Type B pancreatic cell (in vitro differentiated cells): ENCODE measurements at regions not wholly inside any gene's neighbourhood (a gene's known extent, or its start where the extent isn't known, plus 50 kb on each side); places are given as distances from the start of the nearest gene placed in this dataset.
A peak's percentile ranks its signal among the peaks of the same experiment; 100 is the strongest.
"Not testable (repeated sequence)": the region's sequence is repeated elsewhere in the genome, so short reads cannot be mapped to it uniquely, and the experiment has no call there.

Experiments used
- DNase-seq: peaks from one replicate; pipeline ENCODE4 v3.0.0; 2021; ENCODE audit warnings: mixed read lengths; ENCODE audit not compliant: unreplicated experiment; ENCODE audit errors: extremely low spot score
- H3K27ac Mint-ChIP-seq: 2 replicates; pipeline ENCODE4 v1.8.0; 2021; ENCODE audit warnings: mild to moderate bottlenecking, mixed read lengths
- H3K27me3 Mint-ChIP-seq: 2 replicates; pipeline ENCODE4 v1.8.0; 2021; ENCODE audit warnings: mixed read lengths
- H3K36me3 Mint-ChIP-seq: 2 replicates; pipeline ENCODE4 v1.8.0; 2021; ENCODE audit warnings: mixed read lengths
- H3K4me1 Mint-ChIP-seq: one replicate; pipeline ENCODE4 v1.8.0; 2021; ENCODE audit warnings: mixed read lengths; ENCODE audit not compliant: unreplicated experiment
- H3K4me3 Mint-ChIP-seq: 2 replicates; pipeline ENCODE4 v1.8.0; 2021; ENCODE audit warnings: mild to moderate bottlenecking, mixed read lengths
- H3K9me3 Mint-ChIP-seq: 2 replicates; pipeline ENCODE4 v1.8.0; 2021; ENCODE audit warnings: mixed read lengths
- CTCF ChIP-seq: fragments of 200-600 bp; sonication (generic); conservative IDR thresholded peaks from 2 replicates; pipeline ENCODE4 v1.5.0; 2021; ENCODE audit warnings: antibody characterized with exemption, mild to moderate bottlenecking

DNA sequence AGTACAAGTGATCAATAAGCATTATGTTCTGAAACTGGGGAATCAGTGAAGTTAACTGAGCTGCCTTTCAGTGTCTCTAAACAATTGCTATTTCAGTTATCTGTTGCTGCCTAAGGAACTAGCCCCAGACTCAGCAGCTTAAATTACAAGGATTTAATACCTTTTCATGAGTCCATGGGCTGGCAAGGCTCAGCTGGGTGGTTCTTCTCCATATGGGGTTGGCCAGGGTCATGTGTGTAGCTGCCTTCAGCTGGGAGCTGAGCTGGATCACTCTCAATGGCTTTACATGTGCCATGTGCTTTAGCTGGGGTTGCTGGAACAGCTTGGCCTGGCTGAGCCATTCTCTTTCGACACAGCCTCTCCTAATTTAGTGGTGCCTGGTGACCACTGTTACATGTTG is 295.0 kb upstream of the NCAM1 start:
- Mint-ChIP-seq H3K27me3 (peaks cover 8% of the 10 kb centered on the region), H3K4me1 (no peaks in the 10 kb centered on the region), H3K36me3 (peaks cover 4% of the 10 kb centered on the region), H3K27ac (no peak overlapping the region), H3K9me3 (peaks cover 6% of the 10 kb centered on the region), H3K4me3 (no peak overlapping the region)
- TF ChIP-seq CTCF = no peak
- DNase-seq = peak; percentile 25

GRCh38 chr11:112670806-112671570 is 290.2 kb upstream of the NCAM1 start:
- no peak overlapping the region for H3K27ac Mint-ChIP-seq
- H3K27me3 Mint-ChIP-seq = no peaks in the 10 kb centered on the region
- DNase-seq = peak; percentile 60
- no peaks in the 10 kb centered on the region for H3K4me1 Mint-ChIP-seq
- no peaks in the 10 kb centered on the region for H3K36me3 Mint-ChIP-seq
- no peak for TF ChIP-seq CTCF
- no peaks in the 10 kb centered on the region for H3K9me3 Mint-ChIP-seq
- H3K4me3 Mint-ChIP-seq = no peak overlapping the region

DNA sequence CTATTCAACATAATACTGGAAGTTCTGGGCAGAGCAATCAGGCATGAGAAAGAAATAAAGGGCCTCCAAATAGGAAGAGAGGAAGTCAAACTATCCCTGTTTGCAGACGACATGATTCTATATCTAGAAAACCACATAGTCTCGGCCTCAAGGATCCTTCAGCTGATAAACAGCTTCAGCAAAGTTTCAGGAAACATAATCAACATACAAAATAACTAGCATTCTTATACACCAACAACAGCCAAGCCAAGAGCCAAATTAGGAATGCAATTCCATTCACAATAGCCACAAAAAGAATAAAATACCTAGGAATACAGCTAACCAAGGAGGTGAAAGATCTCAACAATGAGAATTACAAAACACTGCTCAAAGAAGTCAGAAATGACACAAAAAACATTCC is 287.8 kb upstream of the NCAM1 start:
- H3K27ac Mint-ChIP-seq, H3K4me1 Mint-ChIP-seq, H3K27me3 Mint-ChIP-seq, DNase-seq, H3K9me3 Mint-ChIP-seq, H3K36me3 Mint-ChIP-seq, H3K4me3 Mint-ChIP-seq: not testable (repeated sequence)

DNA sequence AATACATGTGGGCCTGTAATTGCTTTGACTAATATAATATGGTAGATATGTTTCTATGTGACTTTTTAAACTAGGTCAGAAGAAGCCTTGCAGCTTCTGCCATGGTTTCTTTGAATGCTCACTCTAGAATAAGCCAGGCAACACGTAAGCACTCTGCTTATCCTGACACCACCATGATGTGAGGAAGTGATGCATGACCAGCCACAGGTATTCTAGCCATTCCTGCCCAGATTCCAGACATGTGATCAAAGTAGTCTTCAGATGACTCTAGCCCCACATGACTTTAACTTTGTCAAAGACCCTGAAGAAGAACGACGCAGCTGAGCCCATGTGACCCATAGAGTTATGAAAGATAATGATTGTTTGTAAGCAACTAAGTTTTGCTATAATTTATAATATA is 276.1 kb upstream of the NCAM1 start:
- H3K36me3 Mint-ChIP-seq = no peaks in the 10 kb centered on the region
- no peaks in the 10 kb centered on the region for H3K9me3 Mint-ChIP-seq
- H3K4me1 Mint-ChIP-seq = no peaks in the 10 kb centered on the region
- H3K4me3 Mint-ChIP-seq = no peak overlapping the region
- DNase-seq = no peak
- TF ChIP-seq CTCF = no peak
- peaks cover 3% of the 10 kb centered on the region for H3K27me3 Mint-ChIP-seq
- no peak overlapping the region for H3K27ac Mint-ChIP-seq

DNA sequence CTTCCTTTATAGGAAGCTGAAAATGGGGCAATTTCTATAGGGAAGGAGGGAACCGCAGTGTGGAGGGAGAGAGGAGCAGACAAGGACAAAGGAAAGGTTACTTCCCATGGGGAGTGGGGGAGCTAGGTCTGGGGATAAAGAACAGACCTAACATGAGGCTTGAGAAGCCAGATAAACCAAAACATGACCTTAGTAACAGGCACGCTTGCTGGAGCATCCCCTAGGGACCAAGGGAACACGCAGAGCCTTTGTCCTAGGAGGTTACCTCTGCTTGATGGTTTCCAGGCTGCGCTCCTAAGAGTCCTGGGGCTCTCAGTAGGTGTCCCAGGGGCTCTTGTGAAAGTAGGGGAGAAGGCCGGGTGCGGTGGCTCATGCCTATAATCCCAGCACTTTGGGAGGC is 271.4 kb upstream of the NCAM1 start:
- Mint-ChIP-seq H3K4me3 (no peak overlapping the region), H3K36me3 (no peaks in the 10 kb centered on the region), H3K4me1 (peaks cover 4% of the 10 kb centered on the region), H3K27me3 (peaks cover 3% of the 10 kb centered on the region), H3K27ac (no peak overlapping the region), H3K9me3 (no peaks in the 10 kb centered on the region)
- no peak for TF ChIP-seq CTCF
- no peak for DNase-seq

- TF ChIP-seq CTCF = no peak
- Mint-ChIP-seq H3K4me1 (peaks cover 24% of the 10 kb centered on the region), H3K27me3 (no peaks in the 10 kb centered on the region), H3K27ac (no peak overlapping the region), H3K36me3 (no peaks in the 10 kb centered on the region), H3K9me3 (no peaks in the 10 kb centered on the region), H3K4me3 (no peak overlapping the region)
- no peak for DNase-seq
These were observed 267.4 kb upstream of the NCAM1 start for GRCh38 chr11:112693781-112694180.
